HL-60 (cell line): ENCODE measurements at regions not wholly inside any gene's neighbourhood (a gene's known extent, or its start where the extent isn't known, plus 50 kb on each side); places are given as distances from the start of the nearest gene placed in this dataset.

Experiments
- POLR2AphosphoS5 ChIP-seq: IDR thresholded peaks from 2 replicates; pipeline ENCODE4 v1.6.1; 2012; ENCODE audit warnings: low read depth
- TF ChIP-seq, protein P1 (sequence below): IDR thresholded peaks from 2 replicates; pipeline ENCODE4 v1.6.1; 2012; ENCODE audit warnings: low read depth; ENCODE audit not compliant: insufficient replicate concordance
- TF ChIP-seq, protein P2 (sequence below): IDR thresholded peaks from one replicate; pipeline ENCODE4 v1.5.1; 2011; ENCODE audit warnings: low read length, control low read depth, inconsistent platforms; ENCODE audit not compliant: insufficient read depth

DNA sequence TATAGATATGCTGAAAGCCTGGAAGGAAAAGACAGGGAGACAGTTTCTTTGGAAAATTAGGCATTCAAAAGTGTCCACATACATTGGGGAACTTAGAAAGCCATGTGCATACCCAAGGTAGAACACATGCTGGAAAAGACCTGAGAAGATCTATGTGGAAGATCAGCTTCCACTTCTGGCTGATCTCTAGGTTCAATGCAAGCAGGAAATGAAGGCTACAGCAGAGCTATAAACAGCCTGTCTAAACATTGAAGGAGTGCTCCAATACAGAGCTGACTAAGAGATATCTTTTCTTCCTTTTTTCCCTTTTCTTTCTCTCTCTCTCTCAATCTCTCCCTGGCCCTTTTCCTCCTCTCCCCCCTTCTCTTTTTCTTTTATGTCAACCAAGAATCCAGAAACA is 73.6 kb upstream of the TCF12 start:
- TF ChIP-seq, protein P1, sequence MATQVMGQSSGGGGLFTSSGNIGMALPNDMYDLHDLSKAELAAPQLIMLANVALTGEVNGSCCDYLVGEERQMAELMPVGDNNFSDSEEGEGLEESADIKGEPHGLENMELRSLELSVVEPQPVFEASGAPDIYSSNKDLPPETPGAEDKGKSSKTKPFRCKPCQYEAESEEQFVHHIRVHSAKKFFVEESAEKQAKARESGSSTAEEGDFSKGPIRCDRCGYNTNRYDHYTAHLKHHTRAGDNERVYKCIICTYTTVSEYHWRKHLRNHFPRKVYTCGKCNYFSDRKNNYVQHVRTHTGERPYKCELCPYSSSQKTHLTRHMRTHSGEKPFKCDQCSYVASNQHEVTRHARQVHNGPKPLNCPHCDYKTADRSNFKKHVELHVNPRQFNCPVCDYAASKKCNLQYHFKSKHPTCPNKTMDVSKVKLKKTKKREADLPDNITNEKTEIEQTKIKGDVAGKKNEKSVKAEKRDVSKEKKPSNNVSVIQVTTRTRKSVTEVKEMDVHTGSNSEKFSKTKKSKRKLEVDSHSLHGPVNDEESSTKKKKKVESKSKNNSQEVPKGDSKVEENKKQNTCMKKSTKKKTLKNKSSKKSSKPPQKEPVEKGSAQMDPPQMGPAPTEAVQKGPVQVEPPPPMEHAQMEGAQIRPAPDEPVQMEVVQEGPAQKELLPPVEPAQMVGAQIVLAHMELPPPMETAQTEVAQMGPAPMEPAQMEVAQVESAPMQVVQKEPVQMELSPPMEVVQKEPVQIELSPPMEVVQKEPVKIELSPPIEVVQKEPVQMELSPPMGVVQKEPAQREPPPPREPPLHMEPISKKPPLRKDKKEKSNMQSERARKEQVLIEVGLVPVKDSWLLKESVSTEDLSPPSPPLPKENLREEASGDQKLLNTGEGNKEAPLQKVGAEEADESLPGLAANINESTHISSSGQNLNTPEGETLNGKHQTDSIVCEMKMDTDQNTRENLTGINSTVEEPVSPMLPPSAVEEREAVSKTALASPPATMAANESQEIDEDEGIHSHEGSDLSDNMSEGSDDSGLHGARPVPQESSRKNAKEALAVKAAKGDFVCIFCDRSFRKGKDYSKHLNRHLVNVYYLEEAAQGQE, result no peak
- TF ChIP-seq, protein P2, sequence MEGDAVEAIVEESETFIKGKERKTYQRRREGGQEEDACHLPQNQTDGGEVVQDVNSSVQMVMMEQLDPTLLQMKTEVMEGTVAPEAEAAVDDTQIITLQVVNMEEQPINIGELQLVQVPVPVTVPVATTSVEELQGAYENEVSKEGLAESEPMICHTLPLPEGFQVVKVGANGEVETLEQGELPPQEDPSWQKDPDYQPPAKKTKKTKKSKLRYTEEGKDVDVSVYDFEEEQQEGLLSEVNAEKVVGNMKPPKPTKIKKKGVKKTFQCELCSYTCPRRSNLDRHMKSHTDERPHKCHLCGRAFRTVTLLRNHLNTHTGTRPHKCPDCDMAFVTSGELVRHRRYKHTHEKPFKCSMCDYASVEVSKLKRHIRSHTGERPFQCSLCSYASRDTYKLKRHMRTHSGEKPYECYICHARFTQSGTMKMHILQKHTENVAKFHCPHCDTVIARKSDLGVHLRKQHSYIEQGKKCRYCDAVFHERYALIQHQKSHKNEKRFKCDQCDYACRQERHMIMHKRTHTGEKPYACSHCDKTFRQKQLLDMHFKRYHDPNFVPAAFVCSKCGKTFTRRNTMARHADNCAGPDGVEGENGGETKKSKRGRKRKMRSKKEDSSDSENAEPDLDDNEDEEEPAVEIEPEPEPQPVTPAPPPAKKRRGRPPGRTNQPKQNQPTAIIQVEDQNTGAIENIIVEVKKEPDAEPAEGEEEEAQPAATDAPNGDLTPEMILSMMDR, result no peak
- no peak for TF ChIP-seq POLR2AphosphoS5
